Natural killer cell (primary cell): ENCODE measurements at regions not wholly inside any gene's neighbourhood (a gene's known extent, or its start where the extent isn't known, plus 50 kb on each side); places are given as distances from the start of the nearest gene placed in this dataset.
A peak's percentile ranks its signal among the peaks of the same experiment; 100 is the strongest.

Source experiments
- ATAC-seq, 3 donors: fragments of 150-1000 bp in 2 of 3; fragments of 200-7000 bp in 1 of 3; cut with Tn5 transposase; 1 replicate in 1 of 3; 2 replicates in 2 of 3; pipeline ENCODE4 v1.10.0; 2021; ENCODE audit warnings: mild to moderate bottlenecking in 2 of 3, moderate library complexity in 2 of 3
- DNase-seq, 2 donors: peaks; one replicate each; pipeline versions ENCODE4 v3.0.0 to v3.0.0-alpha.2; 2013 to 2021; ENCODE audit warnings: mixed read lengths in 1 of 2
- H3K27ac ChIP-seq: one replicate; pipeline ENCODE4 v1.5.1; 2013; ENCODE audit warnings: mild to moderate bottlenecking, low read length
- H3K27me3 ChIP-seq: one replicate; pipeline ENCODE4 v1.6.1; 2013; ENCODE audit warnings: low read length; ENCODE audit not compliant: control insufficient read depth, insufficient read depth
- H3K36me3 ChIP-seq: one replicate; pipeline ENCODE4 v1.6.1; 2013; ENCODE audit warnings: low read length; ENCODE audit not compliant: control insufficient read depth, insufficient read depth
- H3K4me1 ChIP-seq: one replicate; pipeline ENCODE4 v1.6.1; 2013; ENCODE audit warnings: low read length; ENCODE audit not compliant: control insufficient read depth, insufficient read depth
- H3K4me3 ChIP-seq: one replicate; pipeline ENCODE4 v1.5.1; 2013; ENCODE audit warnings: low read length
- H3K9me3 ChIP-seq: one replicate; pipeline ENCODE4 v1.6.1; 2013; ENCODE audit warnings: low read length; ENCODE audit not compliant: control insufficient read depth, insufficient read depth
- H3K27ac Mint-ChIP-seq, 2 donors: one replicate each; pipeline ENCODE4 v1.8.0; 2022; ENCODE audit warnings: mild to moderate bottlenecking in 2 of 2, mixed read lengths in 2 of 2, moderate library complexity in 1 of 2
- H3K27me3 Mint-ChIP-seq, 2 donors: one replicate each; pipeline ENCODE4 v1.8.0; 2022; ENCODE audit warnings: low read depth in 2 of 2, mixed read lengths in 2 of 2
- H3K36me3 Mint-ChIP-seq: one replicate; pipeline ENCODE4 v1.8.0; 2022; ENCODE audit warnings: mixed read lengths
- H3K4me1 Mint-ChIP-seq, 2 donors: one replicate each; pipeline ENCODE4 v1.8.0; 2022; ENCODE audit warnings: mixed read lengths in 2 of 2
- H3K4me3 Mint-ChIP-seq: one replicate; pipeline ENCODE4 v1.8.0; 2022; ENCODE audit warnings: mild to moderate bottlenecking, moderate library complexity, mixed read lengths
- H3K9me3 Mint-ChIP-seq, 2 donors: one replicate each; pipeline ENCODE4 v1.8.0; 2022; ENCODE audit warnings: mixed read lengths in 2 of 2
- WGBS: methylation state at CpG from one replicate; pipeline ENCODE4 v1.1.7; 2013; ENCODE audit warnings: missing lambda C conversion rate; ENCODE audit not compliant: insufficient coverage; 5-methylcytosine and 5-hydroxymethylcytosine counted together
- intact Hi-C: fragments of 100-400 bp; cut with micrococcal nuclease; formaldehyde crosslinking; loops from one replicate; pipeline ENCODE4 v1.14.2; 2022
- TF ChIP-seq, protein P1 (sequence below): fragments of 200-600 bp; IDR thresholded peaks from one replicate; pipeline ENCODE4 v1.8.0; 2022; ENCODE audit warnings: antibody characterized with exemption

DNA sequence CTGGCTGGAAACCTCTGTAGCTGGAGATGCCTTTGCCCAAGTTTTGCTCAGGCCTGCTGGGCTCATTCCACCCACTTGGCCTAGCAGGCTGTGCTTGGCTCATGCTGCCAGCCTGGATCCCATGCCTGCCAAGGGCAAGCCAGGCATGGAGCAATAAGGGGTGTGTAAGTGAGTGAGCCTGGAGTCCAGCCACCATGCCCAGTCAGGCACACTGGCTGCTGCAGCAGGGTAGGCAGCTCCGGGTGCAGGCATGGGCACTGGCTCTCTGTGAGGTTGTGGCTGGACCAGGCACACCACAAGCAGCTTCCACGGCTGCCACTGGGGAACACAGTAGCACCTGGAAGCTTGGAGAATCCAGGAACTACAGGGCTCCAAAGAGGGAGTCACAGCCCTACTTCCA lies 147.7 kb upstream of the HS6ST1 start:
- WGBS: 92% methylated on average over 2 of the region's 2 CpGs
- no peak overlapping the region for H3K4me3 ChIP-seq
- TF ChIP-seq, protein P1, sequence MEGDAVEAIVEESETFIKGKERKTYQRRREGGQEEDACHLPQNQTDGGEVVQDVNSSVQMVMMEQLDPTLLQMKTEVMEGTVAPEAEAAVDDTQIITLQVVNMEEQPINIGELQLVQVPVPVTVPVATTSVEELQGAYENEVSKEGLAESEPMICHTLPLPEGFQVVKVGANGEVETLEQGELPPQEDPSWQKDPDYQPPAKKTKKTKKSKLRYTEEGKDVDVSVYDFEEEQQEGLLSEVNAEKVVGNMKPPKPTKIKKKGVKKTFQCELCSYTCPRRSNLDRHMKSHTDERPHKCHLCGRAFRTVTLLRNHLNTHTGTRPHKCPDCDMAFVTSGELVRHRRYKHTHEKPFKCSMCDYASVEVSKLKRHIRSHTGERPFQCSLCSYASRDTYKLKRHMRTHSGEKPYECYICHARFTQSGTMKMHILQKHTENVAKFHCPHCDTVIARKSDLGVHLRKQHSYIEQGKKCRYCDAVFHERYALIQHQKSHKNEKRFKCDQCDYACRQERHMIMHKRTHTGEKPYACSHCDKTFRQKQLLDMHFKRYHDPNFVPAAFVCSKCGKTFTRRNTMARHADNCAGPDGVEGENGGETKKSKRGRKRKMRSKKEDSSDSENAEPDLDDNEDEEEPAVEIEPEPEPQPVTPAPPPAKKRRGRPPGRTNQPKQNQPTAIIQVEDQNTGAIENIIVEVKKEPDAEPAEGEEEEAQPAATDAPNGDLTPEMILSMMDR: no peak

DNA sequence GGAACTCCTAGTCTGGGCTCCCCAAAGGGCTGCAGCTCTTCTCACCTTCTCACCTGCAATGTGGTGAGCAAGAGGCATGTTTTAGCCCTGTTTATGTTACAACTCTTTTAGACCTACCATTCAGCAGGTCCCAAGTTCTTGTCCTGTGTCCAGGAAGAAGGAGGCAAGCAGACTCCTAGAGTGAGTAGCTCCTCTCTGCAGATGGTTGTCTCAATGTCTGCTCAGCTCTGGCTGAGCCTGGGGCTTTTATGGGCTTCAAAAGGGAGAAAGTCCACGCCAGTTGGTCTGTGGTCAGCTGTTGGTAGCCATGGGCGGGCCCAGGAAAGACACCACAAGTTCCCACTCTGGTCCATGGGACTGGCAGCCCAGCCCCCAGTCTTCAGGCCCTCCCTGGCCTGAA lies 148.1 kb upstream of the HS6ST1 start:
- Mint-ChIP-seq H3K27ac (no peak overlapping the region), H3K9me3 (peaks cover 4 to 7% of the 10 kb centered on the region in 2 donors), H3K36me3 (no peaks in the 10 kb centered on the region), H3K4me1 (no peaks in the 10 kb centered on the region), H3K4me3 (no peak overlapping the region), H3K27me3 (no peaks in the 10 kb centered on the region)
- Histone ChIP-seq H3K4me3 (no peak overlapping the region), H3K27me3 (no peaks in the 10 kb centered on the region), H3K9me3 (peaks cover 33% of the 10 kb centered on the region), H3K27ac (no peak overlapping the region), H3K4me1 (no peaks in the 10 kb centered on the region), H3K36me3 (no peaks in the 10 kb centered on the region)
- 84% methylated on average over 2 of the region's 2 CpGs for WGBS
- TF ChIP-seq, protein P1: no peak
- no peak for ATAC-seq
- DNase-seq: peak in 1 of 2 donors; percentile 10
- intact Hi-C loops: no loop called here

More for the DNA sequence above, 147.7 kb upstream of the HS6ST1 start:
- H3K27me3 Mint-ChIP-seq: no peaks in the 10 kb centered on the region
- no peak overlapping the region for H3K4me3 Mint-ChIP-seq
- intact Hi-C loops: no loop called here
- no peaks in the 10 kb centered on the region for H3K36me3 Mint-ChIP-seq
- H3K4me1 Mint-ChIP-seq: no peaks in the 10 kb centered on the region
- Histone ChIP-seq H3K36me3 (no peaks in the 10 kb centered on the region), H3K4me1 (no peaks in the 10 kb centered on the region), H3K27ac (no peak overlapping the region), H3K9me3 (peaks cover 33% of the 10 kb centered on the region), H3K27me3 (no peaks in the 10 kb centered on the region)
- H3K9me3 Mint-ChIP-seq: peaks cover 4 to 7% of the 10 kb centered on the region in 2 donors
- ATAC-seq (no peak), DNase-seq (peak in 1 of 2 donors; percentile 7)
- no peak overlapping the region for H3K27ac Mint-ChIP-seq

- WGBS: 86% methylated on average over 10 of the region's 10 CpGs
- DNase-seq: peak in 1 of 2 donors; percentile 4
Observed at GRCh38 chr2:128467321-128467969, 148.8 kb upstream of the HS6ST1 start.

More at GRCh38 chr2:128467321-128467969, 148.8 kb upstream of the HS6ST1 start:
- peaks cover 33% of the 10 kb centered on the region for H3K9me3 ChIP-seq
- H3K27ac Mint-ChIP-seq: no peak overlapping the region
- H3K4me3 Mint-ChIP-seq: no peak overlapping the region
- H3K4me1 Mint-ChIP-seq: no peaks in the 10 kb centered on the region
- H3K9me3 Mint-ChIP-seq: peaks cover 4 to 7% of the 10 kb centered on the region in 2 donors
- intact Hi-C loops: no loop called here
- H3K27me3 Mint-ChIP-seq: no peaks in the 10 kb centered on the region
- H3K27ac ChIP-seq: no peak overlapping the region
- no peak for ATAC-seq
- TF ChIP-seq, protein P1: no peak
- H3K27me3 ChIP-seq: no peaks in the 10 kb centered on the region
- H3K36me3 Mint-ChIP-seq: no peaks in the 10 kb centered on the region
- H3K4me1 ChIP-seq: no peaks in the 10 kb centered on the region
- no peak overlapping the region for H3K4me3 ChIP-seq
- H3K36me3 ChIP-seq: no peaks in the 10 kb centered on the region
